ENCODE measurements at regions not wholly inside any gene's neighbourhood (a gene's known extent, or its start where the extent isn't known, plus 50 kb on each side); places are given as distances from the start of the nearest gene placed in this dataset.

DNA sequence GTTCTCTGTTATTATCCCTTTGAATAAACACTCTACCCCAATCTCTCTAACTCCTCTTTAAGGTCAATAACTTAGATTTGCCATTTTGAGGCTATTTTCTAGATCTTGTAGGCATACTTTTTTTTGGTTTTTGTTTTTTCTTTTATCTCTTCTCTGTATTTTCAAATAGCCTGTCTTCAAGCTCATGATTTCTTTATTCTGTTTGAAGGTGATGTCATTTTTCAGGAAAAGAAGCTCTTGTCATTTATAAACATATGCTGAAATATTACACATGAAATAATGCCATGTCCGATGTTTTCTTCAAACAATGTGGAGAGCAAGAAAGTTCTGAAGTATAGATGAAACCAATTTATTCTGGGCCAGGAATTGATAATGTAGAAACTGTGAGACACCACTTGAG is 57.5 kb upstream of the CABCOCO1 start:
- TF ChIP-seq POLR2A (IDR thresholded peaks at IDR 0.05) (no peak), POLR2AphosphoS5 (IDR thresholded peaks at IDR 0.05) (no peak), EP300 (IDR thresholded peaks at IDR 0.05) (no peak)
- TF ChIP-seq, protein P1, sequence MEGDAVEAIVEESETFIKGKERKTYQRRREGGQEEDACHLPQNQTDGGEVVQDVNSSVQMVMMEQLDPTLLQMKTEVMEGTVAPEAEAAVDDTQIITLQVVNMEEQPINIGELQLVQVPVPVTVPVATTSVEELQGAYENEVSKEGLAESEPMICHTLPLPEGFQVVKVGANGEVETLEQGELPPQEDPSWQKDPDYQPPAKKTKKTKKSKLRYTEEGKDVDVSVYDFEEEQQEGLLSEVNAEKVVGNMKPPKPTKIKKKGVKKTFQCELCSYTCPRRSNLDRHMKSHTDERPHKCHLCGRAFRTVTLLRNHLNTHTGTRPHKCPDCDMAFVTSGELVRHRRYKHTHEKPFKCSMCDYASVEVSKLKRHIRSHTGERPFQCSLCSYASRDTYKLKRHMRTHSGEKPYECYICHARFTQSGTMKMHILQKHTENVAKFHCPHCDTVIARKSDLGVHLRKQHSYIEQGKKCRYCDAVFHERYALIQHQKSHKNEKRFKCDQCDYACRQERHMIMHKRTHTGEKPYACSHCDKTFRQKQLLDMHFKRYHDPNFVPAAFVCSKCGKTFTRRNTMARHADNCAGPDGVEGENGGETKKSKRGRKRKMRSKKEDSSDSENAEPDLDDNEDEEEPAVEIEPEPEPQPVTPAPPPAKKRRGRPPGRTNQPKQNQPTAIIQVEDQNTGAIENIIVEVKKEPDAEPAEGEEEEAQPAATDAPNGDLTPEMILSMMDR (IDR thresholded peaks at IDR 0.05) = no peak
